ENCODE measurements at regions not wholly inside any gene's neighbourhood (a gene's known extent, or its start where the extent isn't known, plus 50 kb on each side); places are given as distances from the start of the nearest gene placed in this dataset.

- ATAC-seq (ENCODE audit: low FRiP score) (no peak), DNase-seq (ENCODE audit: low spot score) (no peak)
- no peak for TF ChIP-seq CTCF (IDR thresholded peaks at IDR 0.05)
Observed at GRCh38 chr6:33967966-33968724, 164.3 kb upstream of the MLN start.

- no peak for ATAC-seq (ENCODE audit: low FRiP score)
Observed at GRCh38 chr6:33967265-33967767, 163.5 kb upstream of the MLN start.

GRCh38 chr6:33966536-33966935 lies 162.7 kb upstream of the MLN start:
- DNase-seq (ENCODE audit: low spot score) (no peak), ATAC-seq (ENCODE audit: low FRiP score) (no peak)
- TF ChIP-seq CTCF (IDR thresholded peaks at IDR 0.05): no peak

More at GRCh38 chr6:33967265-33967767, 163.5 kb upstream of the MLN start:
- no peak for DNase-seq (ENCODE audit: low spot score)
- no peak for TF ChIP-seq CTCF (IDR thresholded peaks at IDR 0.05)

- no peak for ATAC-seq (ENCODE audit: low FRiP score)
- DNase-seq (ENCODE audit: low spot score): no peak
- no peak for TF ChIP-seq CTCF (IDR thresholded peaks at IDR 0.05)
Observed at GRCh38 chr6:33965766-33966165, 162.0 kb upstream of the MLN start.

- ATAC-seq (ENCODE audit: low FRiP score): no peak
- TF ChIP-seq CTCF (IDR thresholded peaks at IDR 0.05): no peak
- no peak for DNase-seq (ENCODE audit: low spot score)
Observed at GRCh38 chr6:33964387-33964786, 160.6 kb upstream of the MLN start.

- ATAC-seq (ENCODE audit: low FRiP score): no peak
- TF ChIP-seq CTCF (IDR thresholded peaks at IDR 0.05): no peak
- no peak for DNase-seq (ENCODE audit: low spot score)
Observed at GRCh38 chr6:33963136-33963750, 159.4 kb upstream of the MLN start.
